ENCODE measurements at regions not wholly inside any gene's neighbourhood (a gene's known extent, or its start where the extent isn't known, plus 50 kb on each side); places are given as distances from the start of the nearest gene placed in this dataset.

DNA sequence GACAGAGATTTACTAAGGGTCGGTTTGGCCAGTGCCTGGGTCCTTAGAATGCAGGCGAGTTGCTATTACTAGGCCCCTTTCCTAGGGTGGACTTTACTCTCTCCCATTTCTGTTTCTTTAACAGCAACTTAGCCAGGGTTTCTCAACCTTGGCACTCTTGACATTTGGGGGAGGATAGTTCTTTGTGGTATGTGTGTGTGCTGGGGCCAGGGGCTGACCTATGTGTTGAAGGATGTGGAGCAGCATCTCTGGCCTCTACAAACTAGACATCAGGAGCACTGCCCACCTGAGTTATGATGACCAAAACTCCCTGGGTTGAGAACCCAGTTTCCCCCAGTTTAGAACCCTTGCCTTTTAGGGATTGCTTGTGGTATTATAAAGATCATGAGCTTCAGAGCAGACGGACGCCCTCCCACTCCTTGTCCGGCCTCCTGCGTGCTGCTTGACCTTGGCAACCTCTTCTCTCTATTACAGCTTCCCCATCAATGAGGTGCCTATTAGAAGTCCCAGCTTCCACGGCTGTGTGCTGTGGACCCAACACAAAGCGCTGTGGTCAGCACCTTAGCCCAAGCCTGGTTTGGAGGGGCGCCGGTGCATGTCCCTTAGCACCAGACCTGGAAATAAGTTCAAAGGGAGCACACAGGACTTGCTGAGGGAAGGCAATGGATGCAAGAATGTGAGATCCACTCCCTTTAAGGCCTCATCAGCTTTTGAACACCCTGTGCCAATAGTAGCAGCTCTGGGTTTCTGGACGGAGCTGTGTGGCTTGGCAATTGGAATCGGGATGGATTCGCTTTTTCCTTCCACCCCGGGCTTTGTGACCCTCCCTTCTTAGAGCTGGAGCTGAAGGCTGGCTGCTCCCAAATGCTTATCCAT, 239.2 kb upstream of the MAF start:
- TF ChIP-seq, protein P1, sequence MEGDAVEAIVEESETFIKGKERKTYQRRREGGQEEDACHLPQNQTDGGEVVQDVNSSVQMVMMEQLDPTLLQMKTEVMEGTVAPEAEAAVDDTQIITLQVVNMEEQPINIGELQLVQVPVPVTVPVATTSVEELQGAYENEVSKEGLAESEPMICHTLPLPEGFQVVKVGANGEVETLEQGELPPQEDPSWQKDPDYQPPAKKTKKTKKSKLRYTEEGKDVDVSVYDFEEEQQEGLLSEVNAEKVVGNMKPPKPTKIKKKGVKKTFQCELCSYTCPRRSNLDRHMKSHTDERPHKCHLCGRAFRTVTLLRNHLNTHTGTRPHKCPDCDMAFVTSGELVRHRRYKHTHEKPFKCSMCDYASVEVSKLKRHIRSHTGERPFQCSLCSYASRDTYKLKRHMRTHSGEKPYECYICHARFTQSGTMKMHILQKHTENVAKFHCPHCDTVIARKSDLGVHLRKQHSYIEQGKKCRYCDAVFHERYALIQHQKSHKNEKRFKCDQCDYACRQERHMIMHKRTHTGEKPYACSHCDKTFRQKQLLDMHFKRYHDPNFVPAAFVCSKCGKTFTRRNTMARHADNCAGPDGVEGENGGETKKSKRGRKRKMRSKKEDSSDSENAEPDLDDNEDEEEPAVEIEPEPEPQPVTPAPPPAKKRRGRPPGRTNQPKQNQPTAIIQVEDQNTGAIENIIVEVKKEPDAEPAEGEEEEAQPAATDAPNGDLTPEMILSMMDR (IDR thresholded peaks at IDR 0.05): no peak
- no peak for TF ChIP-seq POLR2A (IDR thresholded peaks at IDR 0.05)

Data from right lobe of liver (tissue), 4 donors.